Hematopoietic multipotent progenitor cell treated with erythropoietin and hydrocortisone succinate and interleukin-3 and kit ligand, for 4 days (in vitro differentiated cells): ENCODE measurements at regions not wholly inside any gene's neighbourhood (a gene's known extent, or its start where the extent isn't known, plus 50 kb on each side); places are given as distances from the start of the nearest gene placed in this dataset.
"Not testable (repeated sequence)": the region's sequence is repeated elsewhere in the genome, so short reads cannot be mapped to it uniquely, and the experiment has no call there.

ENCODE experiments used
- DNase-seq: peaks from one replicate; pipeline ENCODE4 v3.0.0-alpha.2; 2015

- not testable (repeated sequence) for DNase-seq
Measured at GRCh38 chr1:222470252-222470805, 77.6 kb downstream of the HHIPL2 start.

DNA sequence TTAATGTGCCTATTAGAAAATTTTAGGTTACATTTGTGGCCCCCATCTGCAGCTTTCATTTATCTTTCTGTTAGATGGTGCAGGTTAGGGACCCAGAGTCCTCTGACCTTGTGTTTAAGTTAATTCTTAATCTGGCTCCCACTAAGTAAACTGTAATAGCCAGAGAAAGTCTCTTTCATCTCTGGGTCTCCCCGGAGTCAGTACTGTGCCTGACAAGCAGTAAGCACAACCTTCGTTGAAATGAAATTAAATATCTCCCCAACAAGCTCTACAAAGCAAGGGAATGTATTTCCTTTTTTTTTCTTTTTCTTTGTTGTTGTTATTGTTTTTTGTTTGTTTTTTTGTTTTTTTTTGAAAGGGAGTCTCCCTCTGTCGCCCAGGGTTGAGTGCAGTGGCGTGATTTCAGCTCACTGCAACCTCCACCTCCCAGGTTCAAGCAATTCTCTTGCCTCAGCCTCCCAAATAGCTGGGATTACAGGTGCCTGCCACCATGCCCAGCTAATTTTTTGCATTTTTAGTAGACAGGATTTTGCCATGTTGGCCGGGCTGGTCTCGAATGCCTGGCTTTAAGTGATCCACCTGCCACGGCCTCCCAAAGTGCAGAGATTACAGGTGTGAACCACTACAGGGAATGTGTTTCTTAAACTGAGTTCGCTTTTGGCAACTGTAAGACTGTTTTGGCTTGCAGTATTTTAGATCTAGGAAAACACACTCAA is 81.6 kb downstream of the HHIPL2 start:
- DNase-seq: no peak

- peak; percentile 95 for DNase-seq
Measured at GRCh38 chr1:222465211-222466041, 82.5 kb downstream of the HHIPL2 start.

GRCh38 chr1:222464841-222465210 is 83.1 kb downstream of the HHIPL2 start:
- DNase-seq: peak; percentile 89

DNA sequence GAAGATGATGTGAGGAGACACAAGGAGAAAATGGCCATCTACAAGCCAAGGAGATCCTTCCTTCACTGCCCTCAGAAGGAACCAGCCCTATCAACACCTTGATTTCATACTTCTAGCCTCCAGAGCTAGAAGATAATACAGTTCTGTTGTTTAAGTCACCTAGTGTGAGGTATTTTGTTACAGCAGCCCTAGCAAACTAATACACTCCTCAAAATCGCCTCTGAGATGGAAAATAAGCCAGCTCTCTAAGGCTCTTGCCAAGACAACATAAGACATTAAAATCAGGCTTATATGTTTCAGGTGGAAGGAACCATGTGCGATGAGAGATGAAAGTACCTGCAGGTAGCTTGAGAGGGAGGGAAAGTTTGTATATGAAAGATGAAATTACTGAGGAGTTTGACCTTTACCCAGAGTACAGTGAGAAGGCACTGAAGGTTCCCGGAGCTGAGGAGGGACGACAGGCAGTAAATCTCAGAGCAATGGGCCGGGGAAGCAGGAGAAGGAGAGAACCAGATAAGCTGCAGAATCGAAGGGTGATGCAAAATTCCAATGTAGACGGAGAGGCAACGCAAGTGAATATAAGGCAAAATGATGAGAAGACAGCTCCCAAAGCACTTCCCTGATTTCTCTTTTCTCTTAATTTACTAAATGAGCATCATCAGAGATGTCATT is 84.7 kb downstream of the HHIPL2 start:
- DNase-seq: no peak

- peak; percentile 57 for DNase-seq
Measured at GRCh38 chr1:222462601-222463000, 85.3 kb downstream of the HHIPL2 start.

GRCh38 chr1:222461941-222462340 is 86.0 kb downstream of the HHIPL2 start:
- DNase-seq: no peak

- no peak for DNase-seq
Measured at GRCh38 chr1:222459652-222460051, 88.3 kb downstream of the HHIPL2 start.

DNA sequence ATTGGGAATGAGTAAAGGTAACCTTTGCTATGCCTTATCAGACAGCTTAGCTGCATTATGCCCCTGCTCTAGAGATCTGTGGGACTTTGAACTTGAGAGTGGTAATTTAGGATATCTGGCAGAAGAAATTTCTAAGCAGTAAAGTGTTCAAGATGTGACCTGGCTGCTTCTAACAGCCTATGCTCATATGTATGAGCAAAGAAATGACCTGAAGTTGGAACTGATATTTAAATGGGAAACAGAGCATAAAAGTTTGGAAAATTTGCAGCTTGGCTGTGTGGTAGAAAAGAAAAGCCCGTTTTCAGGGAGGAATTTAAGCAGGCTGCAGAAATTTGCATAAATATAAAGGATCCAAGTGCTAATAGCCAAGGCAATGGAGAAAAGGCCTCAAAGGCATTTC is 90.4 kb downstream of the HHIPL2 start:
- no peak for DNase-seq

DNA sequence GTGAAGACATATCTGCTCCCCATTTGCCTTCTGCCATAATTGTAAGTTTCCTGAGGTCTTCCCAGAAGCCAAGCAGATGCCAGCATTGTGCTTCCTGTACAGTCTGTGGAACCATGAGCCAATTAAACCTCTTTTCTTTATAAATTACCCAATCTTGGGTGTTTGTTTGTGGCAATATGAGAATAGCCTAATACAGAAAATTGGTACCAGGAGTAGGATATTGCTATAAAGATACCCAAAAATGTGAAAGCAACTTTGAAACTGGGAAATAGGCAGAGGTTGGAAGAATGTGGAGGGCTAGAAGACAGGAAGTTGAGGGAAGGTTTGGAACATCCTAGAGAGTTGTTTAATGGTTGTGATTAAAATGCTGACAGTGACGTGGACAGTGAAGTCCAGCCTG is 90.8 kb downstream of the HHIPL2 start:
- no peak for DNase-seq

DNA sequence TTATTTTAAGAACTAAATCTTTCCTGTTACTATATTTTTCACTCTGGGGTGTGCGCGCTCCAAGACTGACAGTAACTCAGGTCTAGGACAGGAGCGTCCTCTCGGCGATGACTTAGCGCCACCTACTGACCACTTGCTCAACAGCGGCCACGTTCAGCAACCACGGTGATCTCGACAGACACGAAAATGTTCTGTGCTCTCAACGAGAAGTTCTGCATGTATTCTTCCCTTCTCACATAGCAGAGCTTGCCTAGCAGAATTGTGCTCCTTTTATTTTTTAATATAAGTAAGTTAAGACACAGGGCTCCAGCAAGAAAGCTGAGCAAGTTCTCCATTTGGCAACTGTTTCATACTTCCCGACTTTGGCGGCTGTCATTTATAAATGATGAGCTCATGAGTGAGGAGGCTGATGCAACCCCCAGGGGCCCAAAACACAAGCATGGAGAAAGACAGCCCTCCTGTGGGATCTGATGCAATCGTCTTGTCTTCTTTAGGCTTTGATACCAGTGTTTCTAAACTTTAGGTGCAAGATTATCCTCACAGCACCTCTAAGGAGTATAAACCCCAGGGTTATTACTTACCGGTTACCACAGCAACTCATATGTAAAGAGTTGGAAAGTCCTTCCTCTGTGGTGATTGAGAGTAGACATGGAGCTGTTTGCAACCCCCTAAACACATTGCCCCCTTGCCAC is 92.6 kb downstream of the HHIPL2 start:
- DNase-seq: peak; percentile 90

DNA sequence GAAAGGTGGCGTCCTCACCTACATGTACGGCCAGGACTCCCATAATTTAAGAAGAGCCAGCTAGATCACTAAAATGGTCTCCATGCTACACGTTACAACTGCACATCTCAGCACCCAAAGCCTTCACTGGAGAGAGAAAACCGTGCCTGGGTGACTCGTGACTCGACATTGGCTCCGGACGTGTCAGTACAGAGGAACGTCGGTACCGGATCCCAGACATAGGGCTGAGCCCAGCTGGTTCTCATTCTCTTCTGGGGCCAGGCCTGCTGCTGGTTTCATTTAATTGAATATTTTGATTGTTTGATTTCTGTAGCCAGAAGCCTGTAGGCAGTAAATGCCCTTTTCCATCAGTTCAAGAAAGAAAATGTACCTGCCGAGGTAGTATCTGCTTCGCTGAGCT is 93.1 kb downstream of the HHIPL2 start:
- no peak for DNase-seq

DNA sequence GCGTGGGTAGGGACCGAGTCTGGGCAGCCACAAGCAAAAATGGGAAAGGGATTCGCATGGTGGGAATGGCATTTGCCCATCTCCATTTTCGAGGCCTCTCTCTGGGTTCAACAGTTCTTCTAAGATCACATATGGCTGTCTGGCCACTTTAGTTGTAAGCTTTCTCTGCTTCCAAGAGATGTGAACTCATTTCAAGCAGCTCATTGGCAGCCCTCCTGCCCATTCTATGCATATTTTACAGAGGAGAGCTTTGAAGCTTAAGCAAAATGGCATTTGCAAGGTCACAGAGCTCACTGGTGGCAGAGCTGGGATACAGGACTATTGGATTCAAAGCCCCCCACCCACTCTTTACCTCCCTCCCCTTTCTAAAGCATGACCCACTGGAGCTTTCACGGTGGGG is 93.7 kb downstream of the HHIPL2 start:
- DNase-seq: no peak

DNA sequence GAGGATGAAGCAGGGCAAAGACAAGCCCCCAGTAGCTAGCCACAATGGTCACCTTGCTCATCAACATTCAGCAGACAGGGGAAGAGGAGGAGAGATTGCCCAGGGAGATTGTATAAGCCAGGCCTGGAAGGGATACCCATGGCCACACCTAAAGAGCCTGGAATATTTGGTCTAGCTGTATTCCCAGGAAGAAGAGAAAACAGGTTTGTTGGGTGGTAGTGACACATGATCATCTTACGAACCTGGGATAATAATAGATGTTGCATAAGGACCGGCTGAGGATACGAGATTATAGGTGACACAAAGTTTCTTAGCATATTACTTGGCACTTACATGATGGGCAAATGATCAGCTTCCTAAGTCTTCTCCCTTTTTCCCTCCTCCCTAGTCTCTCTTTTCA is 95.9 kb downstream of the HHIPL2 start:
- DNase-seq: no peak

- peak; percentile 67 for DNase-seq
Measured at GRCh38 chr1:222443566-222443965, 104.3 kb downstream of the HHIPL2 start.

- no peak for DNase-seq
Measured at GRCh38 chr1:222441066-222441465, 106.8 kb downstream of the HHIPL2 start.

DNA sequence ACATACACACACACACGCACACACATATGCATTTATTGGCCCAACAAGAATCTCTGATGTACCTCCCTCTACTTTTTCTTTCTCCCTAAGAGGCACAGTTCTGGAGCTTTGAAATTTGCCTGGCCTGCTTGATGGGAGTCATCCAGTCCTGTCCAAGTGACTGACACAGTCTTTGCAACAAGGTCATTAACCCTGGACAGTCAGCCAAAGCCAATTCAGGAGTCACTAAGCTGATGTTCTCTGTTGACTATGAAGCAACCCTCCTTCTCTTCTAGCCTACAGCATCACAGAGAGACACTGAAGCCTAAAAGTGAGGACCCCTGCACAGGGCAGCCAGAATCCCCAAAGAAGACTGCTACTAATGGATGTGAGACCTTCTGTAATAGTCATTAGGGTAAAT is 123.1 kb downstream of the HHIPL2 start:
- no peak for DNase-seq

- DNase-seq: no peak
Measured at GRCh38 chr1:222421380-222421779, 126.5 kb downstream of the HHIPL2 start.

DNA sequence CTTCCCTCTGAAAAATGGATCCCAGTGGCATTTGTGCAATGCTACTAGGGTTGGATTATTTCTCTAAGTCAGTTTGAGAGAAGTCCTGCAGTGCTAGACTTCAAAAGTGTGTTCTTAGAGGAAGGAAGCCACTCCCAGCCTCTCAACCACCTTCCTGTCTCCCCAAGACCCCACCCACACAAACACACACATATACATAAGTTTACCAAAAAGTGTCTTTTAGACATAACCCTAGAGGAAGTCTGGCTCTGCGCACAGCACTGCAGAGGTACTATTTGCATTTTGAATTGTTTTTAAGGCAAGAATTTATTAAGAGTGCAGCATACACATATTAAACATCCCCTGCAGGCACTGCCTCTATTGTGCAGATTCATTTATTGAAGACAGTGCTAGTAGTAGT is 127.3 kb downstream of the HHIPL2 start:
- DNase-seq: peak; percentile 31

GRCh38 chr1:222418654-222419053 is 129.2 kb downstream of the HHIPL2 start:
- no peak for DNase-seq

DNA sequence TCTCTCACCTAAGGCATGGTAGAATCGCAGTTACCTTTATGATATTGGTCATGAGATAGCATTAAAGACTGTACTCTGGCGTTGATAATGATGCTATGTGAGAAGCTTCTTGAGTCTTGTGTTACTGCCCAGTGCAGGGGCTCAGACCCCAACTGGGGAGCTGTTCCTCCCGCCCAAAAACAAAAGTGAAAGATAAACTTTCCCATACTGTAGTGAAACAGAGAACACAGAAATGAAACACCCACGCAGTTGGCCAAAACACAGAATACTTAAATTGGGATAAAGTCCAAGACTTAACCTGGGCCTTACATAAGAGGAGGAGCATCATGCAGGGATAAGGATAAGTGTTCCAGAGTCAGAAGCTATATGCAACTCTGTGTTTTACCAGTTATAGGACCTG is 130.6 kb downstream of the HHIPL2 start:
- no peak for DNase-seq

DNA sequence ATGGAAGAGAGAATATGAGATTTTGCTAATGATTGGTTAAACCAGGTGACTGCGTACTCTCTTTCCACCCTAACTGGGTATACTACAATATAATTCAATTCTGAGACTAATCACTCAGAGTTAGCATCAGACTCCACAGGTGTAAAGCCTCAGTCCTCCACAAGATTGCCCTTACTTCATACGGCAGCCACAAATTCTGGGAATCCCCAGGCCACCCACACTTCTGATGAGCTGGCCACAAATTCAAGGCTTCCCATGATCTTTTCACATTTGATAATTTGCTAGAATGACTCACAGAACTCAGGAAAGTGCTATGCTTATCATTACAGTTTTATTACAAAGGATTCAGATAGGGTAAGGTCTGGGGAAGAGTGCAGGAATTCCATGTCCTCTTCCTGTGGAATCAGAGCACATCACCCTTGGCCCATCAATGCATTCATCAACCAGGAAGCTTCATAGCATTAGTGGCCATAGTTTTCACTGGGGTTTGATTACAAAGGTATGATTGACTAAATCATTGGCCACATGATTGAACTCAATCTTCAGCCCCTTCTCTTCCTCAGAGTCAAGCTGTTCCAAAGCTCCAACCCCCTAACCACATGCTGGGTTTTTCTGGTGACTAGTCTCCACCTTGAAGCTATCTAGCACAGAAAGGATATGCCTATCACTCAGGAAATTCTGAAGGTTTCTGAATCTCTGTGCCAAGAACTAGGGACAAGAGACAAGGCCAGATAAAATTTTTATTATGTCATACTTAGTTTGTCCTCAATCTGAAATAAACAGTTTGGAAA is 131.7 kb downstream of the HHIPL2 start:
- no peak for DNase-seq
